HG02970 (cell line): ENCODE measurements at regions not wholly inside any gene's neighbourhood (a gene's known extent, or its start where the extent isn't known, plus 50 kb on each side); places are given as distances from the start of the nearest gene placed in this dataset.
"Not testable (repeated sequence)": the region's sequence is repeated elsewhere in the genome, so short reads cannot be mapped to it uniquely, and the experiment has no call there.

Experiments
- ATAC-seq: cut with Tn5 transposase; IDR thresholded peaks from one replicate; pipeline ENCODE4 v1.9.1; 2021; ENCODE audit warnings: mild to moderate bottlenecking, moderate library complexity, moderate number of reproducible peaks; ENCODE audit not compliant: unreplicated experiment, low FRiP score

GRCh38 chr18:1392046-1392445, 487.4 kb downstream of the ADCYAP1 start:
- no peak for ATAC-seq

GRCh38 chr18:1392865-1393734, 488.4 kb downstream of the ADCYAP1 start:
- ATAC-seq, result no peak

- no peak for ATAC-seq
Measured at GRCh38 chr18:1393929-1394328, 489.3 kb downstream of the ADCYAP1 start.

- ATAC-seq, result no peak
Measured at GRCh38 chr18:1394426-1394825, 489.8 kb downstream of the ADCYAP1 start.

- ATAC-seq, result no peak
Measured at GRCh38 chr18:1394966-1395365, 490.3 kb downstream of the ADCYAP1 start.

GRCh38 chr18:1408376-1408775, 503.7 kb downstream of the ADCYAP1 start:
- ATAC-seq, result no peak

GRCh38 chr18:1412655-1413322, 508.1 kb downstream of the ADCYAP1 start:
- no peak for ATAC-seq

GRCh38 chr18:1413323-1413675, 508.6 kb downstream of the ADCYAP1 start:
- no peak for ATAC-seq

- ATAC-seq, result no peak
Measured at GRCh38 chr18:1416074-1416473, 511.4 kb downstream of the ADCYAP1 start.

GRCh38 chr18:1421502-1421901, 516.8 kb downstream of the ADCYAP1 start:
- ATAC-seq, result no peak

GRCh38 chr18:1422634-1423033, 518.0 kb downstream of the ADCYAP1 start:
- no peak for ATAC-seq

- no peak for ATAC-seq
Measured at GRCh38 chr18:1425679-1426078, 521.0 kb downstream of the ADCYAP1 start.

- ATAC-seq, result no peak
Measured at GRCh38 chr18:1435487-1435886, 530.8 kb downstream of the ADCYAP1 start.

GRCh38 chr18:1436199-1436598, 531.5 kb downstream of the ADCYAP1 start:
- no peak for ATAC-seq

- ATAC-seq, result no peak
Measured at GRCh38 chr18:1438458-1438910, 533.8 kb downstream of the ADCYAP1 start.

GRCh38 chr18:1438967-1439366, 534.3 kb downstream of the ADCYAP1 start:
- no peak for ATAC-seq

- ATAC-seq, result not testable (repeated sequence)
Measured at GRCh38 chr18:1444062-1444461, 539.4 kb downstream of the ADCYAP1 start.

GRCh38 chr18:1446765-1447164, 542.1 kb downstream of the ADCYAP1 start:
- no peak for ATAC-seq

GRCh38 chr18:1452821-1453220, 548.1 kb downstream of the ADCYAP1 start:
- no peak for ATAC-seq

- ATAC-seq, result no peak
Measured at GRCh38 chr18:1455605-1456004, 550.9 kb downstream of the ADCYAP1 start.

GRCh38 chr18:1458547-1458946, 553.9 kb downstream of the ADCYAP1 start:
- ATAC-seq, result no peak

- ATAC-seq, result no peak
Measured at GRCh38 chr18:1463981-1464380, 559.3 kb downstream of the ADCYAP1 start.
